A549 (cell line): ENCODE measurements at regions not wholly inside any gene's neighbourhood (a gene's known extent, or its start where the extent isn't known, plus 50 kb on each side); places are given as distances from the start of the nearest gene placed in this dataset.

ENCODE experiments used
- CHD4 ChIP-seq: fragments of 200-600 bp; sonication (generic); IDR thresholded peaks from 2 replicates; pipeline ENCODE4 v1.6.1; 2016; ENCODE audit warnings: antibody characterized with exemption, mild to moderate bottlenecking, borderline replicate concordance
- CTCF ChIP-seq: fragments of >200 bp; sonication (Bioruptor Twin); formaldehyde crosslinking; IDR thresholded peaks from 3 replicates; pipeline ENCODE4 v1.5.1; 2016
- HDAC2 ChIP-seq: fragments of 200-600 bp; sonication (generic); IDR thresholded peaks from 2 replicates; pipeline ENCODE4 v1.6.1; 2016
- KDM1A ChIP-seq: fragments of 200-600 bp; sonication (generic); IDR thresholded peaks from 2 replicates; pipeline ENCODE4 v1.6.1; 2016; ENCODE audit warnings: low read depth, mild to moderate bottlenecking
- MAX ChIP-seq: IDR thresholded peaks from 2 replicates; pipeline ENCODE4 v1.6.1; 2012
- MYC ChIP-seq: IDR thresholded peaks from 2 replicates; pipeline ENCODE4 v1.6.1; 2012; ENCODE audit warnings: mild to moderate bottlenecking, inconsistent platforms, low read length, improper control_type of control experiment, borderline replicate concordance
- PBX3 ChIP-seq: IDR thresholded peaks from 2 replicates; pipeline ENCODE4 v1.6.1; 2012
- POLR2A ChIP-seq: IDR thresholded peaks from 2 replicates; pipeline ENCODE4 v1.6.1; 2012; ENCODE audit warnings: mild to moderate bottlenecking, low read length
- REST ChIP-seq: fragments of 200-600 bp; sonication (generic); IDR thresholded peaks from 2 replicates; pipeline ENCODE4 v1.6.1; 2016; ENCODE audit warnings: antibody characterized with exemption, mild to moderate bottlenecking, moderate library complexity
- ZC3H11A ChIP-seq: fragments of 450-650 bp; IDR thresholded peaks from 2 replicates; pipeline ENCODE4 v1.6.1; 2014; ENCODE audit warnings: antibody characterized with exemption, mild to moderate bottlenecking

- TF ChIP-seq ZC3H11A, result no peak
- no peak for TF ChIP-seq HDAC2
- no peak for TF ChIP-seq CTCF
- TF ChIP-seq KDM1A, result no peak
- TF ChIP-seq REST, result no peak
- TF ChIP-seq POLR2A, result no peak
- no peak for TF ChIP-seq CHD4
- TF ChIP-seq MAX, result no peak
- no peak for TF ChIP-seq MYC
- no peak for TF ChIP-seq PBX3
Measured at GRCh38 chr15:72866182-72866581, 82.6 kb upstream of the ADPGK start.
